Mesendoderm (in vitro differentiated cells): ENCODE measurements at regions not wholly inside any gene's neighbourhood (a gene's known extent, or its start where the extent isn't known, plus 50 kb on each side); places are given as distances from the start of the nearest gene placed in this dataset.
"Not testable (repeated sequence)": the region's sequence is repeated elsewhere in the genome, so short reads cannot be mapped to it uniquely, and the experiment has no call there.

Source experiments
- DNase-seq: peaks from one replicate; pipeline ENCODE4 v3.0.0; 2013
- H2AK5ac ChIP-seq: 2 replicates; pipeline ENCODE4 v1.6.1; 2013; ENCODE audit warnings: low read length, inconsistent platforms
- H2BK120ac ChIP-seq: 2 replicates; pipeline ENCODE4 v1.6.1; 2013; ENCODE audit warnings: low read depth, mild to moderate bottlenecking, low read length, moderate library complexity, mixed read lengths
- H2BK15ac ChIP-seq: replicated peaks from 2 replicates; pipeline ENCODE4 v1.6.1; 2013; ENCODE audit warnings: low read depth, mild to moderate bottlenecking, moderate library complexity
- H2BK5ac ChIP-seq: 2 replicates; pipeline ENCODE4 v1.6.1; 2013; ENCODE audit warnings: low read length, inconsistent platforms
- H3K18ac ChIP-seq: 2 replicates; pipeline ENCODE4 v1.6.1; 2013; ENCODE audit warnings: mild to moderate bottlenecking, low read length, mixed read lengths
- H3K23ac ChIP-seq: one replicate; pipeline ENCODE4 v1.6.1; 2013; ENCODE audit warnings: low read length
- H3K27ac ChIP-seq: 2 replicates; pipeline ENCODE4 v1.5.1; 2013; ENCODE audit warnings: low read depth, mild to moderate bottlenecking, inconsistent platforms, low read length, moderate library complexity
- H3K27me3 ChIP-seq: 2 replicates; pipeline ENCODE4 v1.6.1; 2013; ENCODE audit warnings: low read length, control low read depth, mild to moderate bottlenecking, inconsistent platforms; ENCODE audit not compliant: insufficient read depth, poor library complexity
- H3K36me3 ChIP-seq: 2 replicates; pipeline ENCODE4 v1.6.1; 2013; ENCODE audit warnings: low read length, inconsistent platforms; ENCODE audit not compliant: control insufficient read depth, insufficient read depth
- H3K4ac ChIP-seq: one replicate; pipeline ENCODE4 v1.6.1; 2013; ENCODE audit warnings: low read depth, mild to moderate bottlenecking, low read length, moderate library complexity
- H3K4me1 ChIP-seq: 2 replicates; pipeline ENCODE4 v1.6.1; 2013; ENCODE audit warnings: low read depth, low read length, inconsistent platforms; ENCODE audit not compliant: control insufficient read depth
- H3K4me2 ChIP-seq: 2 replicates; pipeline ENCODE4 v1.6.1; 2013; ENCODE audit warnings: low read length
- H3K4me3 ChIP-seq: 2 replicates; pipeline ENCODE4 v1.5.1; 2013; ENCODE audit warnings: mild to moderate bottlenecking, low read length
- H3K56ac ChIP-seq: one replicate; pipeline ENCODE4 v1.6.1; 2013; ENCODE audit warnings: low read length
- H3K79me1 ChIP-seq: 2 replicates; pipeline ENCODE4 v1.6.1; 2013; ENCODE audit warnings: low read length, inconsistent platforms
- H3K79me2 ChIP-seq: 2 replicates; pipeline ENCODE4 v1.6.1; 2013; ENCODE audit warnings: mild to moderate bottlenecking, low read length; ENCODE audit not compliant: control insufficient read depth, insufficient read depth
- H3K9ac ChIP-seq: 2 replicates; pipeline ENCODE4 v1.6.1; 2013; ENCODE audit warnings: low read length, inconsistent platforms
- H4K5ac ChIP-seq: one replicate; pipeline ENCODE4 v1.6.1; 2013; ENCODE audit warnings: low read length
- H4K8ac ChIP-seq: one replicate; pipeline ENCODE4 v1.6.1; 2013; ENCODE audit warnings: low read depth, mild to moderate bottlenecking, control low read depth, low read length, moderate library complexity
- whole genome bisulfite sequencing: extraction: QIAGEN DNeasy Blood & Tissue Kit; methylation state at CpG from one replicate; pipeline ENCODE4 v1.1.7; 2013; ENCODE audit warnings: low lambda C conversion rate, missing lambda C conversion rate; ENCODE audit not compliant: insufficient coverage; ENCODE audit errors: extremely low coverage; 5-methylcytosine and 5-hydroxymethylcytosine counted together

DNA sequence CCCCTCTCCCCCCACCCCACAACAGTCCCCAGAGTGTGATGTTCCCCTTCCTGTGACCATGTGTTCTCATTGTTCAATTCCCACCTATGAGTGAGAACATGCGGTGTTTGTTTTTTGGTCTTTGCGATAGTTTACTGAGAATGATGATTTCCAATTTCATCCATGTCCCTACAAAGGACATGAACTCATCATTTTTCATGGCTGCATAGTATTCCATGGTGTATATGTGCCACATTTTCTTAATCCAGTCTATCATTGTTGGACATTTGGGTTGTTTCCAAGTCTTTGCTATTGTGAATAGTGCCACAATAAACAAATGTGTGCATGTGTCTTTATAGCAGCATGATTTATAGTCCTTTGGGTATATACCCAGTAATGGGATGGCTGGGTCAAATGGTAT is 411.0 kb upstream of the CHD1 start:
- not testable (repeated sequence) for H3K4me2 ChIP-seq, H4K5ac ChIP-seq, H3K27me3 ChIP-seq, H3K79me1 ChIP-seq, H2BK15ac ChIP-seq, H3K56ac ChIP-seq, H3K4me1 ChIP-seq, H3K9ac ChIP-seq, H3K23ac ChIP-seq, H3K27ac ChIP-seq, H3K4me3 ChIP-seq, H4K8ac ChIP-seq, H2BK120ac ChIP-seq, DNase-seq, H3K36me3 ChIP-seq, H2BK5ac ChIP-seq, H3K18ac ChIP-seq, H3K4ac ChIP-seq, H2AK5ac ChIP-seq, H3K79me2 ChIP-seq
- no CpG with 5 or more reads among the region's 2 CpGs for WGBS

DNA sequence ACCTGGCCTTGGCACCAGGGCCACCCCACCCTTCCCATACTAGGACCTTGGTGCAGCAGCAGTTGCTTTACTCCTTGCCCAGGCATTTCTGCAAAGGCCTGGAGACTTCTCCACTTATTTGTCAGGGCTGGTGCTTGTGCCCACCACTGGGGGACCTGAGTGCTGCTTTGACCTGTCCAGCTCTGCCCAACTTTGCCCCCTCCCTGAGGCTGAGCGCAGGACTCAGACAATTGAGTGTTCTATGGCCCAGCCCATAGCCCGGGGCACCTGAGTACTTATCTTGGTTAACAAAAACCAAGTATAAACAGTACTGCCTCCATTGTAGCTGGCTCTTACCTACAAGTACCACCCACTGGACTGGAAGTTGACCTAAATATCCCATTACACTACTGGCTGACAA is 406.1 kb upstream of the CHD1 start:
- Histone ChIP-seq H4K5ac (no peak overlapping the region), H3K18ac (no peak overlapping the region), H3K4me3 (no peak overlapping the region), H3K4ac (no peak overlapping the region), H3K56ac (no peak overlapping the region), H3K79me2 (no peaks in the 10 kb centered on the region), H2BK15ac (no peak overlapping the region), H3K27ac (no peak overlapping the region), H4K8ac (no peak overlapping the region), H2AK5ac (no peak overlapping the region), H3K9ac (no peak overlapping the region), H3K4me1 (no peaks in the 10 kb centered on the region), H3K23ac (no peak overlapping the region), H2BK120ac (no peak overlapping the region), H3K79me1 (no peaks in the 10 kb centered on the region), H2BK5ac (no peak overlapping the region), H3K36me3 (no peaks in the 10 kb centered on the region), H3K27me3 (no peaks in the 10 kb centered on the region), H3K4me2 (no peak overlapping the region)
- no peak for DNase-seq
- WGBS = no CpG with 5 or more reads among the region's 2 CpGs

GRCh38 chr5:99331061-99331460 is 402.3 kb upstream of the CHD1 start:
- Histone ChIP-seq H3K79me1 (no peaks in the 10 kb centered on the region), H3K9ac (no peak overlapping the region), H3K4me1 (no peaks in the 10 kb centered on the region), H3K18ac (no peak overlapping the region), H3K36me3 (no peaks in the 10 kb centered on the region), H4K5ac (no peak overlapping the region), H2BK15ac (no peak overlapping the region), H3K56ac (no peak overlapping the region), H2BK120ac (no peak overlapping the region), H3K27ac (no peak overlapping the region), H3K4me3 (no peak overlapping the region), H2AK5ac (no peak overlapping the region), H4K8ac (no peak overlapping the region), H3K4me2 (no peak overlapping the region), H3K4ac (no peak overlapping the region), H3K79me2 (no peaks in the 10 kb centered on the region), H2BK5ac (no peak overlapping the region), H3K27me3 (no peaks in the 10 kb centered on the region), H3K23ac (no peak overlapping the region)
- no peak for DNase-seq
- WGBS = no CpG with 5 or more reads among the region's 1 CpG

DNA sequence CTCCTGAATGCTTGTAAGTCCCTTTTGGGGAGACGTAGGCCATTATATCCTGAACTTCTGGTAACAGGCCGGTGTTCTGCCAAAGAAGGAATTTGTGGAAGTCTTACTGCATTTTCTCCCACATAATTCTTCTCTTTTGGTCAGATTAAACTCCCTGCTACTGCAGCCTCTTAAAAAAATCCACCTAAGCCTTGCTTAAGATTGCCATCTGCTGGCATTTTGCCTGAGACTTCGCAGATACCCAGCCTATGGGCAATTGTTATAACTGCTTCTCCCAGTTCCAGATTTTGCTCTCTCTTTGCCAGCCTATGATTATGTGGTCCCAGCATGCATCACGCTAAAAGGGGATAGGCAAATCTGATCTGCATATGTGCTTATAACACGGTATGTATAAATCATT is 391.6 kb upstream of the CHD1 start:
- no CpG with 5 or more reads among the region's 5 CpGs for WGBS
- H3K79me2 ChIP-seq = no peaks in the 10 kb centered on the region
- no peak overlapping the region for H3K9ac ChIP-seq
- H3K36me3 ChIP-seq = no peaks in the 10 kb centered on the region
- no peaks in the 10 kb centered on the region for H3K79me1 ChIP-seq
- no peak overlapping the region for H3K27ac ChIP-seq
- H3K4me2 ChIP-seq = no peak overlapping the region
- no peak overlapping the region for H2AK5ac ChIP-seq
- DNase-seq = peak; percentile 43
- no peak overlapping the region for H2BK5ac ChIP-seq
- no peak overlapping the region for H3K4me3 ChIP-seq
- no peak overlapping the region for H3K23ac ChIP-seq
- no peak overlapping the region for H3K18ac ChIP-seq
- H3K4me1 ChIP-seq = no peaks in the 10 kb centered on the region
- no peak overlapping the region for H2BK120ac ChIP-seq
- H4K8ac ChIP-seq = no peak overlapping the region
- no peak overlapping the region for H3K56ac ChIP-seq
- H2BK15ac ChIP-seq = no peak overlapping the region
- no peaks in the 10 kb centered on the region for H3K27me3 ChIP-seq
- no peak overlapping the region for H4K5ac ChIP-seq
- H3K4ac ChIP-seq = no peak overlapping the region

GRCh38 chr5:99317136-99317535 is 388.3 kb upstream of the CHD1 start:
- WGBS = no CpG with 5 or more reads among the region's 4 CpGs
- no peak overlapping the region for H3K27ac ChIP-seq
- no peak overlapping the region for H2BK15ac ChIP-seq
- no peaks in the 10 kb centered on the region for H3K36me3 ChIP-seq
- H3K23ac ChIP-seq = no peak overlapping the region
- no peak overlapping the region for H3K9ac ChIP-seq
- no peak for DNase-seq
- no peak overlapping the region for H3K4me3 ChIP-seq
- no peaks in the 10 kb centered on the region for H3K27me3 ChIP-seq
- no peak overlapping the region for H3K56ac ChIP-seq
- H3K4ac ChIP-seq = no peak overlapping the region
- H2BK5ac ChIP-seq = no peak overlapping the region
- no peaks in the 10 kb centered on the region for H3K4me1 ChIP-seq
- H3K18ac ChIP-seq = no peak overlapping the region
- H4K5ac ChIP-seq = no peak overlapping the region
- H2AK5ac ChIP-seq = no peak overlapping the region
- H3K4me2 ChIP-seq = no peak overlapping the region
- no peaks in the 10 kb centered on the region for H3K79me1 ChIP-seq
- H4K8ac ChIP-seq = no peak overlapping the region
- no peaks in the 10 kb centered on the region for H3K79me2 ChIP-seq
- no peak overlapping the region for H2BK120ac ChIP-seq

DNA sequence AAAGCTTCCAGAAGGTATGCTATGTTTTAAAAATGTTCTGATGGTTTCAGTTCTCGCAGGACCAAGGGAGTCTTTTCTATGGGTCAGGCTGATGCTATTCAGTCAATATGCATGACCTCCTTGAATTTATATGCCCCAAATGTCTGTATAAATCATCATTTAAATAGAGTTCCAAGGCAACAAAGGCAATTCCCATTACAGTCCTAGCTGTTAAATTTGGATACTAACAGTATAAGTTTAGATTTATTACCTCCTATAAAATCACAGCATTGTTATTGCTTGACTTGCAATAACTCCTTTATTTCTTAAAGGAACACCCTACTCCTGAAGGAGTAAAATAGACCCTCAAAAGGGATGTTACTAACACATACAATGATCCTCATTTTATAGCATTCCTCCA is 387.7 kb upstream of the CHD1 start:
- no peak overlapping the region for H3K4ac ChIP-seq
- H3K4me3 ChIP-seq = no peak overlapping the region
- no peak overlapping the region for H2BK120ac ChIP-seq
- no peak overlapping the region for H3K23ac ChIP-seq
- H4K5ac ChIP-seq = no peak overlapping the region
- H3K18ac ChIP-seq = no peak overlapping the region
- no peak overlapping the region for H3K9ac ChIP-seq
- no peak for DNase-seq
- H3K4me2 ChIP-seq = no peak overlapping the region
- H3K4me1 ChIP-seq = no peaks in the 10 kb centered on the region
- H3K27me3 ChIP-seq = no peaks in the 10 kb centered on the region
- H3K79me2 ChIP-seq = no peaks in the 10 kb centered on the region
- H3K79me1 ChIP-seq = no peaks in the 10 kb centered on the region
- H2BK5ac ChIP-seq = no peak overlapping the region
- no peaks in the 10 kb centered on the region for H3K36me3 ChIP-seq
- no peak overlapping the region for H2AK5ac ChIP-seq
- H4K8ac ChIP-seq = no peak overlapping the region
- no peak overlapping the region for H2BK15ac ChIP-seq
- H3K27ac ChIP-seq = no peak overlapping the region
- H3K56ac ChIP-seq = no peak overlapping the region
- no CpG with 5 or more reads among the region's 1 CpG for WGBS
